GM18868 (cell line): ENCODE measurements at regions not wholly inside any gene's neighbourhood (a gene's known extent, or its start where the extent isn't known, plus 50 kb on each side); places are given as distances from the start of the nearest gene placed in this dataset.
A peak's percentile ranks its signal among the peaks of the same experiment; 100 is the strongest.
"Not testable (repeated sequence)": the region's sequence is repeated elsewhere in the genome, so short reads cannot be mapped to it uniquely, and the experiment has no call there.

ENCODE experiments used
- ATAC-seq: cut with Tn5 transposase; IDR thresholded peaks from one replicate; pipeline ENCODE4 v1.9.1; 2021; ENCODE audit warnings: mild to moderate bottlenecking, moderate library complexity; ENCODE audit not compliant: unreplicated experiment

GRCh38 chr4:135114079-135114478, 912.5 kb upstream of the PABPC4L start:
- ATAC-seq, result no peak

GRCh38 chr4:135098061-135098460, 896.5 kb upstream of the PABPC4L start:
- no peak for ATAC-seq

- no peak for ATAC-seq
Measured at GRCh38 chr4:135073389-135073788, 871.8 kb upstream of the PABPC4L start.

- ATAC-seq, result no peak
Measured at GRCh38 chr4:135072553-135072952, 871.0 kb upstream of the PABPC4L start.

- ATAC-seq, result no peak
Measured at GRCh38 chr4:135065366-135065765, 863.8 kb upstream of the PABPC4L start.

GRCh38 chr4:135050086-135050717, 848.6 kb upstream of the PABPC4L start:
- ATAC-seq, result no peak

GRCh38 chr4:135032670-135033069, 831.1 kb upstream of the PABPC4L start:
- no peak for ATAC-seq

- ATAC-seq, result no peak
Measured at GRCh38 chr4:135015771-135016170, 814.2 kb upstream of the PABPC4L start.

- ATAC-seq, result no peak
Measured at GRCh38 chr4:135007400-135007799, 805.8 kb upstream of the PABPC4L start.

GRCh38 chr4:134999169-134999568, 797.6 kb upstream of the PABPC4L start:
- no peak for ATAC-seq

GRCh38 chr4:134961963-134962362, 760.4 kb upstream of the PABPC4L start:
- ATAC-seq, result no peak

GRCh38 chr4:134958862-134959261, 757.3 kb upstream of the PABPC4L start:
- ATAC-seq, result no peak

- no peak for ATAC-seq
Measured at GRCh38 chr4:134955059-134955458, 753.5 kb upstream of the PABPC4L start.

- ATAC-seq, result no peak
Measured at GRCh38 chr4:134952775-134953174, 751.2 kb upstream of the PABPC4L start.

- no peak for ATAC-seq
Measured at GRCh38 chr4:134952305-134952704, 750.7 kb upstream of the PABPC4L start.

GRCh38 chr4:134948110-134948642, 746.6 kb upstream of the PABPC4L start:
- ATAC-seq, result no peak

GRCh38 chr4:134944115-134944514, 742.5 kb upstream of the PABPC4L start:
- ATAC-seq, result no peak

- ATAC-seq, result no peak
Measured at GRCh38 chr4:134936014-134936413, 734.4 kb upstream of the PABPC4L start.

- ATAC-seq, result peak; percentile 60
Measured at GRCh38 chr4:134935320-134935719, 733.7 kb upstream of the PABPC4L start.

- ATAC-seq, result no peak
Measured at GRCh38 chr4:134934036-134934808, 732.6 kb upstream of the PABPC4L start.

- no peak for ATAC-seq
Measured at GRCh38 chr4:134915355-134915754, 713.8 kb upstream of the PABPC4L start.

GRCh38 chr4:134914250-134914649, 712.7 kb upstream of the PABPC4L start:
- not testable (repeated sequence) for ATAC-seq
